ENCODE measurements at regions not wholly inside any gene's neighbourhood (a gene's known extent, or its start where the extent isn't known, plus 50 kb on each side); places are given as distances from the start of the nearest gene placed in this dataset.

DNA sequence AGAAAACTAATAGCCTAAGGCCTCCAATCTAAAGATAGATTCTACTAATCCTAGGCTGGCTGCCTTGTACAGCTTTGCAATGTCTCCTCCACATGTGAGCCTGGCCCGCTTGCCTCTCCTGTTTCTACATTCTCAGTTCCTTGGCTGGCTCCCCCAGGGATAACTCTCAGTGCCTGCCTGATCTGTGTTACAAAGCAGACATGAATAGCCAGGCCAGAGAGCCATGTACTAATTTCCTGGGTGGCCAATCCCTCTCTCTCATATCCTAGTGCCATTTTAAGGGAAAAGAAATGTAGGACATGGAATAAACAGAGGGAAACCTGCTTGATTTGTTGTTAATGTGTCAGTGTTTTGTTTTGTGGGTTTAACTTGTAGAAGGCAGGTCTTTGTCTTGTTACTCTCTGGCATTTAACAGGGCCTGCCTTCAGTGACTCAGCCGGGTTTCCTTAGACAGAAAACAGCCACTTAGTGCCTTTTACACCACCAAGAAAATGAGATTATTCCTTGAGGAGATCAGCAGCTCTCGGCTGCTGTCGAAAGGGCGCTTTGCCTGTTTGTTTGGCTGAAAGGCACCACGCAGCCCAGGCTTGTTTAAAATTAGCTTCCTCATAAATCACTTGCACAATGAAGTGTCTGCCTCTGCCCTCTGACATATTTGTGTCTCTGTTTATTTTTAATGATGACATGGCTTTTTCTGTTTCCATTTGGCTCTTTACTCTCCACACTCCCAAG lies 702.7 kb downstream of the MAFB start:
- Histone ChIP-seq H3K36me3 (ENCODE audit: control insufficient read depth in 2 of 3, insufficient read depth in 3 of 3, low read length in 3 of 3) (no peaks in the 10 kb centered on the region), H3K27me3 (ENCODE audit: control insufficient read depth, insufficient read depth, low read length) (no peaks in the 10 kb centered on the region), H3K4me3 (ENCODE audit: low read length in 3 of 3) (no peak overlapping the region), H3K9ac (ENCODE audit: low read length in 3 of 3) (no peak overlapping the region), H3K27ac (ENCODE audit: low read depth in 2 of 2, low read length in 2 of 2) (peak overlapping the region; percentile 20 to 70), H3K4me1 (ENCODE audit: control insufficient read depth in 2 of 3, insufficient read depth in 2 of 3, low read depth in 1 of 3, low read length in 3 of 3) (peaks cover 0 to 14% (median 4%) of the 10 kb centered on the region in 3 donors), H3K9me3 (ENCODE audit: control insufficient read depth in 2 of 3, insufficient read depth in 1 of 3, low read length in 3 of 3) (no peaks in the 10 kb centered on the region)
- intact Hi-C loops (cut with DNase I), result no loop called here
- DNase-seq (peak; percentile 26 to 82 (median 61)), FAIRE-seq (no peak)
- TF ChIP-seq, protein P1, sequence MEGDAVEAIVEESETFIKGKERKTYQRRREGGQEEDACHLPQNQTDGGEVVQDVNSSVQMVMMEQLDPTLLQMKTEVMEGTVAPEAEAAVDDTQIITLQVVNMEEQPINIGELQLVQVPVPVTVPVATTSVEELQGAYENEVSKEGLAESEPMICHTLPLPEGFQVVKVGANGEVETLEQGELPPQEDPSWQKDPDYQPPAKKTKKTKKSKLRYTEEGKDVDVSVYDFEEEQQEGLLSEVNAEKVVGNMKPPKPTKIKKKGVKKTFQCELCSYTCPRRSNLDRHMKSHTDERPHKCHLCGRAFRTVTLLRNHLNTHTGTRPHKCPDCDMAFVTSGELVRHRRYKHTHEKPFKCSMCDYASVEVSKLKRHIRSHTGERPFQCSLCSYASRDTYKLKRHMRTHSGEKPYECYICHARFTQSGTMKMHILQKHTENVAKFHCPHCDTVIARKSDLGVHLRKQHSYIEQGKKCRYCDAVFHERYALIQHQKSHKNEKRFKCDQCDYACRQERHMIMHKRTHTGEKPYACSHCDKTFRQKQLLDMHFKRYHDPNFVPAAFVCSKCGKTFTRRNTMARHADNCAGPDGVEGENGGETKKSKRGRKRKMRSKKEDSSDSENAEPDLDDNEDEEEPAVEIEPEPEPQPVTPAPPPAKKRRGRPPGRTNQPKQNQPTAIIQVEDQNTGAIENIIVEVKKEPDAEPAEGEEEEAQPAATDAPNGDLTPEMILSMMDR (IDR thresholded peaks at IDR 0.05; ENCODE audit: borderline replicate concordance, extremely low read depth, insufficient read depth), result no peak

DNA sequence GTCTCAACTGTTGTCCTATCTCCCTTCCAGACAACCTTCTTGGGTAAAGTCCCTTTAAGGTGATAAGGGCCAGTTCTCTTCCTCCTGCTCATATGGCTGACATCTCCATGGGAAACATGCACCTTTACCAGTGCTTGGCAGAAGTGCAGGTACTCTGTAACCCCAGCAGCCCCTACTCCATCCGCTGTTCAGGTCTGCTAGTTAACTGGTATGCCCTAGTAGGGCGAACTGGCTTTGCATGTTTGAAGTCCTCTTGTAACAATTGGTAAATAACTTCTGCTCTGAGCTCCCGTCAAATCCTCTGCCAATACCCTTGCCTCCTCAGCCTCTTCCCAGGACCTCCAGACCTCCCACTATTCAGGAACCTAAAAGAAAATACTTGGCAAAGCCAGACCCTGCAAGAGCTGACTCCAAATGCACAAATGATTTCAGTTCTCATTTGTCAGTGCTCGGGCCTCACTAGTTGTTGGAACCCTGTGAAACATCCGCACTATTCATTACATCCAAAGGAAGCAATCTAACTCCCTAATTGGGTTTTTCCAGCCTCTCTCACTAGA lies 703.7 kb downstream of the MAFB start:
- H3K9ac ChIP-seq (ENCODE audit: low read length in 3 of 3), result no peak overlapping the region
- H3K27me3 ChIP-seq (ENCODE audit: control insufficient read depth, insufficient read depth, low read length), result no peaks in the 10 kb centered on the region
- H3K27ac ChIP-seq (ENCODE audit: low read depth in 2 of 2, low read length in 2 of 2), result no peak overlapping the region
- H3K4me3 ChIP-seq (ENCODE audit: low read length in 3 of 3), result no peak overlapping the region
- H3K9me3 ChIP-seq (ENCODE audit: control insufficient read depth in 2 of 3, insufficient read depth in 1 of 3, low read length in 3 of 3), result no peaks in the 10 kb centered on the region
- intact Hi-C loops (cut with DNase I), result no loop called here
- H3K4me1 ChIP-seq (ENCODE audit: control insufficient read depth in 2 of 3, insufficient read depth in 2 of 3, low read depth in 1 of 3, low read length in 3 of 3), result peaks cover 0 to 14% (median 4%) of the 10 kb centered on the region in 3 donors
- DNase-seq (peak in 3 of 5 donors; percentile 48 to 60 (median 55)), FAIRE-seq (no peak)
- no peaks in the 10 kb centered on the region for H3K36me3 ChIP-seq (ENCODE audit: control insufficient read depth in 2 of 3, insufficient read depth in 3 of 3, low read length in 3 of 3)
- TF ChIP-seq, protein P1 (IDR thresholded peaks at IDR 0.05; ENCODE audit: borderline replicate concordance, extremely low read depth, insufficient read depth), result no peak

- no peak overlapping the region for H3K27ac ChIP-seq (ENCODE audit: low read depth in 2 of 2, low read length in 2 of 2)
- no peak for FAIRE-seq
- TF ChIP-seq, protein P1 (IDR thresholded peaks at IDR 0.05; ENCODE audit: borderline replicate concordance, extremely low read depth, insufficient read depth), result no peak
Measured at GRCh38 chr20:39983655-39984054, 705.4 kb downstream of the MAFB start.

More at GRCh38 chr20:39983655-39984054, 705.4 kb downstream of the MAFB start:
- peaks cover 0 to 14% (median 4%) of the 10 kb centered on the region in 3 donors for H3K4me1 ChIP-seq (ENCODE audit: control insufficient read depth in 2 of 3, insufficient read depth in 2 of 3, low read depth in 1 of 3, low read length in 3 of 3)
- DNase-seq, result peak in 1 of 5 donors; percentile 25
- no peaks in the 10 kb centered on the region for H3K9me3 ChIP-seq (ENCODE audit: control insufficient read depth in 2 of 3, insufficient read depth in 1 of 3, low read length in 3 of 3)
- no peaks in the 10 kb centered on the region for H3K36me3 ChIP-seq (ENCODE audit: control insufficient read depth in 2 of 3, insufficient read depth in 3 of 3, low read length in 3 of 3)
- H3K9ac ChIP-seq (ENCODE audit: low read length in 3 of 3), result no peak overlapping the region
- no peaks in the 10 kb centered on the region for H3K27me3 ChIP-seq (ENCODE audit: control insufficient read depth, insufficient read depth, low read length)
- H3K4me3 ChIP-seq (ENCODE audit: low read length in 3 of 3), result no peak overlapping the region
- intact Hi-C loops (cut with DNase I), result no loop called here

Measured in kidney (tissue), 13 donors.